Natural killer cell (primary cell): ENCODE measurements at regions not wholly inside any gene's neighbourhood (a gene's known extent, or its start where the extent isn't known, plus 50 kb on each side); places are given as distances from the start of the nearest gene placed in this dataset.

Experiments used
- ATAC-seq, 3 donors: fragments of 150-1000 bp in 2 of 3; fragments of 200-7000 bp in 1 of 3; cut with Tn5 transposase; 1 replicate in 1 of 3; 2 replicates in 2 of 3; pipeline ENCODE4 v1.10.0; 2021; ENCODE audit warnings: mild to moderate bottlenecking in 2 of 3, moderate library complexity in 2 of 3
- DNase-seq, 2 donors: peaks; one replicate each; pipeline versions ENCODE4 v3.0.0 to v3.0.0-alpha.2; 2013 to 2021; ENCODE audit warnings: mixed read lengths in 1 of 2
- H3K27ac ChIP-seq: one replicate; pipeline ENCODE4 v1.5.1; 2013; ENCODE audit warnings: mild to moderate bottlenecking, low read length
- H3K27me3 ChIP-seq: one replicate; pipeline ENCODE4 v1.6.1; 2013; ENCODE audit warnings: low read length; ENCODE audit not compliant: control insufficient read depth, insufficient read depth
- H3K36me3 ChIP-seq: one replicate; pipeline ENCODE4 v1.6.1; 2013; ENCODE audit warnings: low read length; ENCODE audit not compliant: control insufficient read depth, insufficient read depth
- H3K4me1 ChIP-seq: one replicate; pipeline ENCODE4 v1.6.1; 2013; ENCODE audit warnings: low read length; ENCODE audit not compliant: control insufficient read depth, insufficient read depth
- H3K4me3 ChIP-seq: one replicate; pipeline ENCODE4 v1.5.1; 2013; ENCODE audit warnings: low read length
- H3K9me3 ChIP-seq: one replicate; pipeline ENCODE4 v1.6.1; 2013; ENCODE audit warnings: low read length; ENCODE audit not compliant: control insufficient read depth, insufficient read depth
- H3K27ac Mint-ChIP-seq, 2 donors: one replicate each; pipeline ENCODE4 v1.8.0; 2022; ENCODE audit warnings: mild to moderate bottlenecking in 2 of 2, mixed read lengths in 2 of 2, moderate library complexity in 1 of 2
- H3K27me3 Mint-ChIP-seq, 2 donors: one replicate each; pipeline ENCODE4 v1.8.0; 2022; ENCODE audit warnings: low read depth in 2 of 2, mixed read lengths in 2 of 2
- H3K36me3 Mint-ChIP-seq: one replicate; pipeline ENCODE4 v1.8.0; 2022; ENCODE audit warnings: mixed read lengths
- H3K4me1 Mint-ChIP-seq, 2 donors: one replicate each; pipeline ENCODE4 v1.8.0; 2022; ENCODE audit warnings: mixed read lengths in 2 of 2
- H3K4me3 Mint-ChIP-seq: one replicate; pipeline ENCODE4 v1.8.0; 2022; ENCODE audit warnings: mild to moderate bottlenecking, moderate library complexity, mixed read lengths
- H3K9me3 Mint-ChIP-seq, 2 donors: one replicate each; pipeline ENCODE4 v1.8.0; 2022; ENCODE audit warnings: mixed read lengths in 2 of 2
- WGBS: methylation state at CpG from one replicate; pipeline ENCODE4 v1.1.7; 2013; ENCODE audit warnings: missing lambda C conversion rate; ENCODE audit not compliant: insufficient coverage; 5-methylcytosine and 5-hydroxymethylcytosine counted together
- intact Hi-C: fragments of 100-400 bp; cut with micrococcal nuclease; formaldehyde crosslinking; loops from one replicate; pipeline ENCODE4 v1.14.2; 2022
- TF ChIP-seq, protein P1 (sequence below): fragments of 200-600 bp; IDR thresholded peaks from one replicate; pipeline ENCODE4 v1.8.0; 2022; ENCODE audit warnings: antibody characterized with exemption

DNA sequence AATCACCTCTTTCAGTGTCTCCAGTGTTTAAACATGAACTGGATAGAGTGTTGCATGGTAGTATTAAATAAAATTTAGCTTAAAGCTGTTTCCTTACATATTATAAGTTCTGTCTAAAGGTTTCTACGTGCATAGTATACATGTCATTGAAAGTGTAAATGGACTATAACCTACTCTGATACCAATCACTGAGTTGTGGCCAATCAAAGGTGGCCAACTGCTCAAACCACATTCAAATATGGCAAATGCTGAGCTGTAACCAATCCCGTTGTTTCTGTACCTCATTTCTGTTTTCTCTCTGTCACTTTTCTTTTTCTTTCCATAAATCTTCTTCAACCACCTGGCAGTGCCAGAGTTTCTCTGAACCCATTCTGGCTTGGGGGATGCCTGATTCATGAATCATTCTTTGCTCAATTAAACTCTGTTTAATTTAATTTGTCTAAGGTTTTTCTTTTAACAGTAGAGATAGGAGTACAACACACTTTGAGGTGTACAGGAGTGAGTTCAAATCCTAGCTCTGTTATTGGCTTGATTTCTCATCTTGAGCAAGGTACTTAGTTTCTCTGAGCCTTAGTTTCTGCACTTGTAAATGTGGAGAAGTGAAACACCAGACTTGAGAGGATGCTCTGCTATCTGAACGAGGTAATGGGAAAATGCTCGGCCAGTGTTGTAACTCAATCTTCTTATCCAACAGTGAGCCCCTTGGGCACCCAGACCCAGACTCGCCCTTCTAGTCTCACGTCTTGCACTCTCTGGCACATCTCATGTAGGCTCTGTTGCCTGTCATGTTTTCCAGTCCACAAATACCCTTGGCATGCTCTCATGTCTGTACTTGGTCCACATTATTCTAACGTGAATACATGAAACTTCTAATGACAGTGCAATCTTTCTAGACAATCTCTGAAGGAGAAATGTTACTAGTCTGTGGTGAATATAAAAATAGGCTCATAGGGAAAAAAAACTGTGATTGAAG, 228.0 kb downstream of the PIK3C3 start:
- H3K9me3 Mint-ChIP-seq, result peaks cover 11 to 16% of the 10 kb centered on the region in 2 donors
- H3K9me3 ChIP-seq, result no peaks in the 10 kb centered on the region
- H3K27ac ChIP-seq, result no peak overlapping the region
- no peaks in the 10 kb centered on the region for H3K36me3 Mint-ChIP-seq
- no peak for ATAC-seq
- H3K4me1 ChIP-seq, result no peaks in the 10 kb centered on the region
- H3K4me1 Mint-ChIP-seq, result no peaks in the 10 kb centered on the region
- H3K36me3 ChIP-seq, result no peaks in the 10 kb centered on the region
- no peaks in the 10 kb centered on the region for H3K27me3 Mint-ChIP-seq
- no peaks in the 10 kb centered on the region for H3K27me3 ChIP-seq
- intact Hi-C loops, result no loop called here
- 81% methylated on average over 6 of the region's 7 CpGs for WGBS
- H3K4me3 Mint-ChIP-seq, result no peak overlapping the region
- DNase-seq, result no peak
- no peak overlapping the region for H3K27ac Mint-ChIP-seq
- H3K4me3 ChIP-seq, result no peak overlapping the region
- TF ChIP-seq, protein P1, sequence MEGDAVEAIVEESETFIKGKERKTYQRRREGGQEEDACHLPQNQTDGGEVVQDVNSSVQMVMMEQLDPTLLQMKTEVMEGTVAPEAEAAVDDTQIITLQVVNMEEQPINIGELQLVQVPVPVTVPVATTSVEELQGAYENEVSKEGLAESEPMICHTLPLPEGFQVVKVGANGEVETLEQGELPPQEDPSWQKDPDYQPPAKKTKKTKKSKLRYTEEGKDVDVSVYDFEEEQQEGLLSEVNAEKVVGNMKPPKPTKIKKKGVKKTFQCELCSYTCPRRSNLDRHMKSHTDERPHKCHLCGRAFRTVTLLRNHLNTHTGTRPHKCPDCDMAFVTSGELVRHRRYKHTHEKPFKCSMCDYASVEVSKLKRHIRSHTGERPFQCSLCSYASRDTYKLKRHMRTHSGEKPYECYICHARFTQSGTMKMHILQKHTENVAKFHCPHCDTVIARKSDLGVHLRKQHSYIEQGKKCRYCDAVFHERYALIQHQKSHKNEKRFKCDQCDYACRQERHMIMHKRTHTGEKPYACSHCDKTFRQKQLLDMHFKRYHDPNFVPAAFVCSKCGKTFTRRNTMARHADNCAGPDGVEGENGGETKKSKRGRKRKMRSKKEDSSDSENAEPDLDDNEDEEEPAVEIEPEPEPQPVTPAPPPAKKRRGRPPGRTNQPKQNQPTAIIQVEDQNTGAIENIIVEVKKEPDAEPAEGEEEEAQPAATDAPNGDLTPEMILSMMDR, result no peak

DNA sequence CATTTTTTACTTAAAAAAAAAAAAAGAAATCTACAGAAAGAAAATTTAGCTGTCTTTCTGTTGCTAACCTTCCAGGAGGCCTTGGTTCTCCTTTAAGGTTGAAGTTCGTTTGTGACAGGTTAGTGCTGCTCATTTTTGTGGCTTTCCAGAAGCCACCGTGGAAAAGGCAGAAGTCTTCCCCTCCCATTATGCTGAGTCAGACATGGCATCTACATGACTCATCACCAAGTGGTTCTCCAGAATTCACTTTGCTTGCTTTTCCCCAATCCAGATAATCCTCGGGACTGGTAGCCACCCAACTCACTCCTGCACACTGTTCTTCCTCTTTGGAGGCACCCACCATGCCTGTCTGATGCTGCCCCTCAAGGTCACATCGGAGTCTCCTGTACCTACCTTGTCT, 228.7 kb downstream of the PIK3C3 start:
- no peaks in the 10 kb centered on the region for H3K27me3 ChIP-seq
- no peak overlapping the region for H3K27ac ChIP-seq
- 53% methylated on average over 4 of the region's 4 CpGs for WGBS
- H3K27me3 Mint-ChIP-seq, result no peaks in the 10 kb centered on the region
- H3K27ac Mint-ChIP-seq, result no peak overlapping the region
- no peaks in the 10 kb centered on the region for H3K4me1 ChIP-seq
- H3K4me1 Mint-ChIP-seq, result no peaks in the 10 kb centered on the region
- no peaks in the 10 kb centered on the region for H3K36me3 ChIP-seq
- intact Hi-C loops, result no loop called here
- no peaks in the 10 kb centered on the region for H3K36me3 Mint-ChIP-seq
- ATAC-seq, result no peak
- no peak for DNase-seq
- TF ChIP-seq, protein P1, result no peak
- H3K9me3 Mint-ChIP-seq, result peaks cover 9 to 16% of the 10 kb centered on the region in 2 donors
- H3K9me3 ChIP-seq, result no peaks in the 10 kb centered on the region
- H3K4me3 Mint-ChIP-seq, result no peak overlapping the region
- no peak overlapping the region for H3K4me3 ChIP-seq

DNA sequence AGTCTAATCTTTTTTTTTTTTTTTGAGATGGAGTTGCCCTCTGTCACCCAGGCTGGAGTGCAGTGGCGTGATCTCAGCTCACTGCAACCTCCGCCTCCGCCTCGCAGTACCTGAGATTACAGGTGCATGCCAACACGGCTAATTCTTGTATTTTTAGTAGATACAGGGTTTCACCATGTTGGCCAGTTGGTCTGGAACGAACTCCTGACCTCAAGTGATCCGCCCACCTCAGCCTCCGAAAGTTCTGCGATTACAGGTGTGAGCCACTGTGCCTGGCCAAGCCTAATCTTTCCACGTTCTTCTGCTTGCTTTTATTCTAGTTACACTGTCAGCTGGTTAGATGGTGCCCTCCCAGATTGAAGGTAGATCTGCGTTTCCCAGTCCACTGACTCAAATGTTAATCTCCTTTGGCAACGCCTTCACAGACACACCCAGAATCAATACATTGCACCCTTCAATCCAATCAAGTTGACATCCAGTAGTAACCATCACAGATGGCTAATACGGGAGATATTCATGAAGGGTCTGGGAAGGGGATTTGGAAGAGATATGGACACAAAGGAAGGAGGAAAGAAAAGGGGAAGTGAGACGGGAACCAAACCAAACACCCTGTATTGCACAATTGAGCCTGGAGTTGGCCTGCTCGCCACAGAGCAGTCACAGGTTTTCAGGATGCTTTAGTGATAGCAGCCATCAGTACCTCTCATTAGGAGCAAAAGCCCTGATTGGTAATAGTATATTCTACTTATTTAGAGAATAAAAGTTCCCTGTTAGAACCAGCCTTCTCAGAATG, 229.8 kb downstream of the PIK3C3 start:
- Mint-ChIP-seq H3K4me3 (no peak overlapping the region), H3K9me3 (peaks cover 15 to 16% of the 10 kb centered on the region in 2 donors), H3K4me1 (no peaks in the 10 kb centered on the region), H3K36me3 (no peaks in the 10 kb centered on the region), H3K27me3 (no peaks in the 10 kb centered on the region), H3K27ac (no peak overlapping the region)
- H3K27ac ChIP-seq, result no peak overlapping the region
- H3K9me3 ChIP-seq, result no peaks in the 10 kb centered on the region
- no peaks in the 10 kb centered on the region for H3K4me1 ChIP-seq
- TF ChIP-seq, protein P1, result no peak
- WGBS, result 89% methylated on average over 13 of the region's 15 CpGs
- no peak overlapping the region for H3K4me3 ChIP-seq
- no peaks in the 10 kb centered on the region for H3K36me3 ChIP-seq
- ATAC-seq, result no peak
- no peak for DNase-seq
- intact Hi-C loops, result no loop called here
- H3K27me3 ChIP-seq, result no peaks in the 10 kb centered on the region
